HCT116 (cell line): ENCODE measurements at regions not wholly inside any gene's neighbourhood (a gene's known extent, or its start where the extent isn't known, plus 50 kb on each side); places are given as distances from the start of the nearest gene placed in this dataset.

ENCODE experiments used
- ATAC-seq: fragments of 200-7000 bp; cut with Tn5 transposase; 2 replicates; pipeline ENCODE4 v1.9.1; 2020; ENCODE audit warnings: mild to moderate bottlenecking, moderate library complexity
- BruUV-seq: library from RNA; stranded (reverse); fragments of 400-500 nt; replicated peaks from 2 replicates; lab custom pipeline; 2021; lab: Mats Ljungman, UMichigan
- CTCF ChIA-PET: fragments of 300-600 bp; sonication (Branson Sonifier 250); formaldehyde crosslinking; loops from one replicate; lab custom pipeline; 2021; ENCODE audit warnings: antibody characterized with exemption; lab: Charles Lee
- POLR2A ChIA-PET: fragments of 300-600, 350-600 bp; sonication (Branson Sonifier 250); formaldehyde crosslinking; loops from one replicate; lab custom pipeline; 2021; ENCODE audit warnings: antibody characterized with exemption; lab: Charles Lee
- RAD21 ChIA-PET, 2 experiments: fragments of 300-600 bp; sonication (Branson Sonifier 250); formaldehyde crosslinking; loops; one replicate each; lab custom pipeline; 2023; ENCODE audit warnings: low total read pairs in 2 of 2; ENCODE audit not compliant: uncharacterized antibody in 2 of 2, unreplicated experiment in 2 of 2, low non-redundant PET in 1 of 2; lab: Charles Lee
- DNase-seq: peaks from one replicate; pipeline ENCODE4 v3.0.0-alpha.2; 2010; ENCODE audit warnings: low read depth, low spot score
- H2AFZ ChIP-seq: fragments of 200-600 bp; shearing (Covaris generic), sonication (generic); 2 replicates; pipeline ENCODE4 v1.6.1; 2017; ENCODE audit warnings: low read depth, mixed run types, mixed read lengths, antibody characterized with exemption, low read length; ENCODE audit not compliant: poor library complexity, severe bottlenecking
- H3K27ac ChIP-seq: 2 replicates; pipeline ENCODE4 v1.5.1; 2012; ENCODE audit warnings: low read depth, low read length
- H3K27me3 ChIP-seq: fragments of 200-600 bp; sonication (generic); 2 replicates; pipeline ENCODE4 v1.6.1; 2016; ENCODE audit warnings: mixed run types, low read length, mixed read lengths; ENCODE audit not compliant: insufficient read depth
- H3K36me3 ChIP-seq, 2 experiments: fragments of 200-500 bp in 1 of 2; fragments of 200-600 bp in 1 of 2; sonication (Bioruptor generic) in 1 of 2; sonication (generic) in 1 of 2; 2 replicates each; pipeline versions ENCODE4 v1.5.1 to v1.6.1; 2014 to 2016; ENCODE audit warnings: low read length in 2 of 2, inconsistent platforms in 1 of 2, mixed read lengths in 1 of 2, mixed run types in 1 of 2; ENCODE audit not compliant: insufficient read depth in 2 of 2, control insufficient read depth in 1 of 2
- H3K4me1 ChIP-seq, 2 experiments: fragments of 200-600 bp in 1 of 2; sonication (generic) in 1 of 2; 2 replicates each; pipeline versions ENCODE4 v1.5.1 to v1.6.1; 2012 to 2017; ENCODE audit warnings: low read length in 2 of 2, inconsistent platforms in 1 of 2, mild to moderate bottlenecking in 1 of 2, mixed read lengths in 1 of 2, mixed run types in 1 of 2, moderate library complexity in 1 of 2; ENCODE audit not compliant: insufficient read depth in 2 of 2, control insufficient read depth in 1 of 2
- H3K4me2 ChIP-seq: fragments of 200-600 bp; sonication (generic); 2 replicates; pipeline ENCODE4 v1.6.1; 2017; ENCODE audit warnings: mixed run types, low read length, mixed read lengths
- H3K4me3 ChIP-seq, 2 experiments: fragments of 200-600 bp in 1 of 2; sonication (generic) in 1 of 2; replicated peaks in 1 of 2; 2 replicates each; pipeline ENCODE4 v1.5.1; 2011 to 2016; ENCODE audit warnings: low read length in 2 of 2, control low read depth in 1 of 2, low read depth in 1 of 2, mild to moderate bottlenecking in 1 of 2, mixed read lengths in 1 of 2, mixed run types in 1 of 2
- H3K79me2 ChIP-seq: fragments of 200-600 bp; sonication (generic); 2 replicates; pipeline ENCODE4 v1.6.1; 2017; ENCODE audit warnings: mild to moderate bottlenecking, mixed run types, low read length, moderate library complexity, mixed read lengths; ENCODE audit not compliant: insufficient read depth
- H3K9ac ChIP-seq: fragments of 200-600 bp; sonication (generic); 2 replicates; pipeline ENCODE4 v1.6.1; 2016; ENCODE audit warnings: low read length, mixed read lengths
- H3K9me2 ChIP-seq: fragments of 200-600 bp; sonication (generic), shearing (Covaris generic); 2 replicates; pipeline ENCODE4 v1.6.1; 2017; ENCODE audit warnings: mixed run types, mild to moderate bottlenecking, moderate library complexity; ENCODE audit not compliant: insufficient read depth
- H3K9me3 ChIP-seq, 2 experiments: fragments of 200-500 bp in 1 of 2; fragments of 200-600 bp in 1 of 2; sonication (Bioruptor generic) in 1 of 2; sonication (generic) in 1 of 2; 2 replicates each; pipeline ENCODE4 v1.6.1; 2014 to 2017; ENCODE audit warnings: low read length in 2 of 2, mixed read lengths in 2 of 2, inconsistent platforms in 1 of 2, low read depth in 1 of 2, mild to moderate bottlenecking in 1 of 2, mixed run types in 1 of 2, moderate library complexity in 1 of 2; ENCODE audit not compliant: control insufficient read depth in 1 of 2, insufficient read depth in 1 of 2
- H4K20me1 ChIP-seq: fragments of 200-600 bp; sonication (generic), shearing (Covaris generic); 2 replicates; pipeline ENCODE4 v1.6.1; 2017; ENCODE audit warnings: mixed run types, mild to moderate bottlenecking, moderate library complexity; ENCODE audit not compliant: insufficient read depth
- ATF3 ChIP-seq: IDR thresholded peaks from 2 replicates; pipeline ENCODE4 v1.6.1; 2012
- CBX3 ChIP-seq: IDR thresholded peaks from 2 replicates; pipeline ENCODE4 v1.6.1; 2012; ENCODE audit warnings: low read depth
- ELF1 ChIP-seq: IDR thresholded peaks from 2 replicates; pipeline ENCODE4 v1.6.1; 2012; ENCODE audit warnings: low read depth, borderline replicate concordance
- EZH2 ChIP-seq: fragments of 200-600 bp; sonication (generic); IDR thresholded peaks from 2 replicates; pipeline ENCODE4 v1.6.1; 2017; ENCODE audit warnings: antibody characterized with exemption, mixed run types
- EZH2phosphoT487 ChIP-seq: fragments of 200-600 bp; IDR thresholded peaks from 2 replicates; pipeline ENCODE4 v1.6.1; 2018; ENCODE audit warnings: antibody characterized with exemption, borderline replicate concordance
- FOSL1 ChIP-seq: IDR thresholded peaks from 2 replicates; pipeline ENCODE4 v1.6.1; 2012; ENCODE audit warnings: low read depth
- POLR2AphosphoS5 ChIP-seq: IDR thresholded peaks from 2 replicates; pipeline ENCODE4 v1.6.1; 2011; ENCODE audit warnings: mild to moderate bottlenecking, low read depth, low read length, moderate library complexity
- RAD21 ChIP-seq: IDR thresholded peaks from 2 replicates; pipeline ENCODE4 v1.6.1; 2012; ENCODE audit warnings: low read depth, mild to moderate bottlenecking
- REST ChIP-seq: IDR thresholded peaks from 2 replicates; pipeline ENCODE4 v1.6.1; 2012; ENCODE audit warnings: low read depth
- SIN3A ChIP-seq: IDR thresholded peaks from 2 replicates; pipeline ENCODE4 v1.6.1; 2012; ENCODE audit warnings: low read depth
- SRF ChIP-seq: IDR thresholded peaks from 2 replicates; pipeline ENCODE4 v1.6.1; 2012; ENCODE audit warnings: low read depth
- intact Hi-C: fragments of 100-400 bp; cut with micrococcal nuclease; formaldehyde crosslinking; loops from 2 replicates; pipeline ENCODE4 v1.10.0; 2022

GRCh38 chr11:23594755-23595154, 734.5 kb upstream of the CCDC179 start:
- CTCF ChIA-PET: no interaction called here
- ATAC-seq: no peak
- no TSS peak for BruUV-seq

More at GRCh38 chr11:23594755-23595154, 734.5 kb upstream of the CCDC179 start:
- Histone ChIP-seq H3K79me2 (no peaks in the 10 kb centered on the region), H3K4me2 (no peak overlapping the region), H3K9me3 (peaks cover 9 to 13% of the 10 kb centered on the region in 2 experiments; a peak in 3 of 4 replicates), H3K27me3 (no peaks in the 10 kb centered on the region), H3K9me2 (no peaks in the 10 kb centered on the region), H3K9ac (no peak overlapping the region), H3K4me1 (no peaks in the 10 kb centered on the region), H3K27ac (no peak overlapping the region), H4K20me1 (no peaks in the 10 kb centered on the region; the same call in 1 of the 2 replicates), H3K36me3 (no peaks in the 10 kb centered on the region), H3K4me3 (no peak overlapping the region), H2AFZ (no peak overlapping the region)
- TF ChIP-seq EZH2phosphoT487: no peak
- no peak for TF ChIP-seq REST
- no peak for TF ChIP-seq SIN3A
- TF ChIP-seq SRF: no peak
- TF ChIP-seq FOSL1: no peak
- TF ChIP-seq CBX3: no peak
- no peak for TF ChIP-seq EZH2
- no peak for TF ChIP-seq ATF3
- no peak for TF ChIP-seq POLR2AphosphoS5
- no peak for TF ChIP-seq RAD21
- TF ChIP-seq ELF1: no peak
- intact Hi-C loops: no loop called here
- ChIA-PET RAD21 (no interaction called here), POLR2A (no interaction called here)
- no peak for DNase-seq
